Right cardiac atrium (tissue), 5 donors: ENCODE measurements at regions not wholly inside any gene's neighbourhood (a gene's known extent, or its start where the extent isn't known, plus 50 kb on each side); places are given as distances from the start of the nearest gene placed in this dataset.
"Not testable (repeated sequence)": the region's sequence is repeated elsewhere in the genome, so short reads cannot be mapped to it uniquely, and the experiment has no call there.

Experiments
- ATAC-seq, 2 donors: fragments of 200-7000 bp; cut with Tn5 transposase; one replicate each; pipeline versions ENCODE4 v1.8.0 to v1.9.1; 2020; ENCODE audit warnings: moderate library complexity in 2 of 2, mild to moderate bottlenecking in 1 of 2
- DNase-seq, 3 donors: peaks; one replicate each; pipeline ENCODE4 v3.0.0-alpha.2; 2020
- H3K27ac ChIP-seq: one replicate; pipeline ENCODE4 v1.5.1; 2013; ENCODE audit warnings: mild to moderate bottlenecking, low read length, control low read depth, moderate library complexity
- H3K27me3 ChIP-seq: one replicate; pipeline ENCODE4 v1.6.1; 2013; ENCODE audit not compliant: control insufficient read depth, insufficient read depth
- H3K4me1 ChIP-seq: one replicate; pipeline ENCODE4 v1.6.1; 2013; ENCODE audit warnings: low read length; ENCODE audit not compliant: control insufficient read depth, insufficient read depth
- H3K4me3 ChIP-seq: one replicate; pipeline ENCODE4 v1.5.1; 2013; ENCODE audit warnings: low read length, control low read depth
- H3K9me3 ChIP-seq: one replicate; pipeline ENCODE4 v1.6.1; 2013; ENCODE audit warnings: low read length; ENCODE audit not compliant: control insufficient read depth
- WGBS: extraction: QIAGEN DNeasy Blood & Tissue Kit; methylation state at CpG from one replicate; pipeline ENCODE4 v1.1.7; 2013; 5-methylcytosine and 5-hydroxymethylcytosine counted together
- intact Hi-C, 4 donors: fragments of 100-400 bp; cut with DNase I; formaldehyde crosslinking; loops; one replicate each; pipeline versions ENCODE4 v1.11.0 to v1.14.0; 2022 to 2023
- donor health status: healthy with polysubstance abuse.
- donor health status: DM: no; HTN: yes; CAD: no.
- donor health status: DM: no; HTN: no; CAD: no.
- donor health status: DM: no; HTN: yes; CAD: no; lungs with severe emphysema.
- donor health status: DM: yes; HTN: yes; CAD: no.

GRCh38 chr13:24931450-24932251, 164.3 kb upstream of the PABPC3 start:
- DNase-seq (no peak), ATAC-seq (no peak)
- no peak overlapping the region for H3K4me3 ChIP-seq
- H3K4me1 ChIP-seq, result no peaks in the 10 kb centered on the region
- no peaks in the 10 kb centered on the region for H3K9me3 ChIP-seq
- intact Hi-C loops, result no loop called here
- WGBS, result 24% methylated on average over 31 of the region's 31 CpGs
- H3K27me3 ChIP-seq, result no peaks in the 10 kb centered on the region
- no peak overlapping the region for H3K27ac ChIP-seq

DNA sequence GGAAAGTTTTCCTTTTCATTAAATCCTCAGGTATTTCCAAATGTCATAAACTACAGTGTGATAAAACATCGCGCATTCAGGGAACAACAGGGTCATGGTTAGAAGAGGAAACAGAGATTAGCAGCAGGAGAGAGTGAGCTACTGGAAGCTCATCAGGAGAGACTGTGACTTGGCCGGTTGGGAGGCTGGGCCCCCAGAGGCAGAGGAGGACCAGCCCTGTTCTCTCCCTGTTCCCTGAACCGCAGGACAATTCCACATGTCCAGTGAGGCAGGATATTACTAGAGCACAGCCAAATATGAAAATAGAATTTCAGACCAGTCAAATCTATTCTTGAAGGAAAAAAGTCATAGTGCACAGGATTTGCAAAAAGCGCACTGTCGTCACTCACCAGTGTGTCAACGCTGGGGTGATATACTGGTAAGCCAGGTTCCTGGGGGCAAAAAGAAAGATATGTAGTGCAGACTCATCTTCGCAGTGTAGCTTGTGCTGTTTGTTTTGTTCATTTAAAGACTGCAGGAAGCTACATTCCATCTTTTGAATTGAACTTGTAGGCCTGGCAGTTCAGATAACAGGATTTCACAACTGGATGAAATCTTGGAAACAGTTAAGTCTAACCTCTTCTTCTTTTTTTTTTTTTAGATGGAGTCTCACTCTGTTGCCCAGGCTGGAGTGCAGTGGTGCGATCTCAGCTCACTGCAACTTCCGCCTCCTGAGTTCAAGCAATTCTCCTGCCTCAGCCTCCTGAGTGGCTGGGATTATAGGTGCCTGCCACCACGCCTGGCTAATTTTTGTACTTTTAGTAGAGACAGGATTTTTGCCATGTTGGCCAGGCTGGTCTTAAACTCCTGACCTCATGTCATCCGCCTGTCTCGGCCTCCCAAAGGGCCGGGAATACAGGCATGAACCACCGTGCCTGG, 162.6 kb upstream of the PABPC3 start:
- H3K4me3 ChIP-seq, DNase-seq, H3K4me1 ChIP-seq, H3K9me3 ChIP-seq, intact Hi-C loops, H3K27ac ChIP-seq, H3K27me3 ChIP-seq: not testable (repeated sequence)
- 66% methylated on average over 15 of the region's 15 CpGs for WGBS
- ATAC-seq, result peak; percentile 23 to 71

- H3K27ac ChIP-seq, H3K27me3 ChIP-seq, intact Hi-C loops, H3K4me1 ChIP-seq, H3K9me3 ChIP-seq, H3K4me3 ChIP-seq: not testable (repeated sequence)
- WGBS, result 67% methylated on average over 4 of the region's 4 CpGs
- peak in 1 of 2 donors; percentile 59 for ATAC-seq
- DNase-seq, result peak in 1 of 3 donors; percentile 44
These were observed 161.9 kb upstream of the PABPC3 start for GRCh38 chr13:24934024-24934385.

DNA sequence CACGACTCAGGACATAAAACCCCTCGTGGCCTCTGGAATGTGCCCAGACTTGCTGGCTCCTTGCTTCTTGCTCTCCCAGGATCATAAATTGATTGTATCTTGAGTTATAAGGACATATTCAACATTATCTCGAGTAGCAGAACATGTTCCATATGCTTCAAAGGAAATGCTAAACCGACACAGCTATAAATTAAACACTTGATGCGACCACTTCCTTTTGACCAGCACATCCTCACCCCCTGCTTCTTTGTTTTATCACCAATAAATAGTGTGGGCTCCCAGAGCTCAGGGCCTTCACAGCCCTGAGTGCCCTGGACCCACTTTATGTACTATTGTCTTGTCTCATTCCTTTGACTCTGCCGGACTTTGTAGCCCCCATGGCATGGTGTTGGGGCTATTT, 157.0 kb upstream of the PABPC3 start:
- no peak for ATAC-seq
- intact Hi-C loops, result no loop called here
- H3K4me3 ChIP-seq, result no peak overlapping the region
- H3K27me3 ChIP-seq, result no peaks in the 10 kb centered on the region
- no peak overlapping the region for H3K27ac ChIP-seq
- 64% methylated on average over 6 of the region's 6 CpGs for WGBS
- H3K9me3 ChIP-seq, result no peaks in the 10 kb centered on the region
- no peak for DNase-seq
- peaks cover under 1% of the 10 kb centered on the region for H3K4me1 ChIP-seq

DNA sequence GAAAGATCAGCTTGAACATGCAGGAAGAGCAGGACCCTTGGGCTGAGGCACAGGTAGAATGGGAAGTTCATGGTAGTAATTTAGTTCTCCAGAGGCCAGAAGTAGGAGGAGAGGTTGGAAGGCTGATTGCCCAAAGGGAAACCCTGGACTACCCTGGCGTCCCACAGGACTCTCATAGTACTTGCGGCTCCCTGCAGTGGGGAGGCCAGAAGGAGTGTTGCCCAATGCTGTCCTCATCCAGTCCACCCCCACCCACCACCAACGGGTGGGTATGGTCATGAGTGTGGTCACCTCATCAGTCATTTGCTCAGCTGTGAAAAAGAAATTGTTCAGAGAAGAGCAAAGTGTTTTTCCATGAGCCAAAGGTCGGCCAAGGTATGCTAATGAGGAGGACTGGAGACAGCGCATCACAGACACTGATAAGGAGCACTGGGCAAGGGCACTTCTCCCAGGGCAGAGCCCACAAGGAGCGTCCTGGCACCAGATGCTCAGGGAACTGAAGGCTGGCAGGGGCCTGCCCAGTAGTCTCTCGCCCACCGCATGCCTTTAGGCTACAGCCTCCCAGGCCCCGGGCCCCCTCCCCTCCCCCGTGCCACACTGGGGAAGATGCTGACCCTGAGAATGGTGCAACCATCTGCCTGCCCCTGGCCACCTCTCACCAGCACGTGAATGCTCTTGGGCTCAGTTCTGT, 154.8 kb upstream of the PABPC3 start:
- H3K27me3 ChIP-seq, H3K4me3 ChIP-seq, intact Hi-C loops, H3K9me3 ChIP-seq, H3K4me1 ChIP-seq: not testable (repeated sequence)
- peak overlapping the region; percentile 71 for H3K27ac ChIP-seq
- DNase-seq, result peak; percentile 27 to 66 (median 51)
- peak; percentile 76 to 90 for ATAC-seq
- 55% methylated on average over 11 of the region's 11 CpGs for WGBS

GRCh38 chr13:24943136-24943535, 152.8 kb upstream of the PABPC3 start:
- intact Hi-C loops, result no loop called here
- ATAC-seq (no peak), DNase-seq (no peak)
- Histone ChIP-seq H3K4me3 (no peak overlapping the region), H3K27me3 (no peaks in the 10 kb centered on the region), H3K27ac (no peak overlapping the region), H3K9me3 (no peaks in the 10 kb centered on the region), H3K4me1 (peaks cover 1% of the 10 kb centered on the region)
- WGBS, result 80% methylated on average over 6 of the region's 6 CpGs

DNA sequence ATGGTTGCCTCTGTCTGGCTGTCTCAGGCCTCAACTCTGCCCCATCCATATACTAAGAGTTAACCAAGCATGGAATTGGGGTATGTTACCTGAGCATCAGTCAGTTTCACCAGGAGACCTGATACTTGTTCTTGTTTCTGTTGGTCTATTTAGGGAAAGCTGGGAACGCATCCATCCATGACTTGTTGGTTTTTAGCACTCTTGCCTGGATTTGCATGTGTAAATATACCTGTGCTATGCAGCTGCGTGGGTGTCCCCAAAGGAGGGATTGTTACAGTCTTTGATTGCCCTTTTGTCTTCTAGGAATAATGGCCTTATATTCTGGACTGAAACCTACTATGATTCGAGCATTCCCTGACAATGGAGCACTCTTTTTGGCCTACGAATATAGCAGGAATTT, 151.9 kb upstream of the PABPC3 start:
- ATAC-seq, intact Hi-C loops, H3K4me3 ChIP-seq, DNase-seq, H3K9me3 ChIP-seq, H3K27me3 ChIP-seq, H3K4me1 ChIP-seq, H3K27ac ChIP-seq: not testable (repeated sequence)
- WGBS, result 73% methylated on average over 4 of the region's 4 CpGs

GRCh38 chr13:24948977-24949376, 147.0 kb upstream of the PABPC3 start:
- H3K27me3 ChIP-seq, H3K4me3 ChIP-seq, H3K9me3 ChIP-seq, H3K4me1 ChIP-seq, intact Hi-C loops, H3K27ac ChIP-seq, DNase-seq, ATAC-seq: not testable (repeated sequence)
- 92% methylated on average over 2 of the region's 2 CpGs for WGBS

- ATAC-seq, DNase-seq, H3K4me3 ChIP-seq, H3K27me3 ChIP-seq, H3K4me1 ChIP-seq, H3K9me3 ChIP-seq, intact Hi-C loops, H3K27ac ChIP-seq: not testable (repeated sequence)
These were observed 145.3 kb upstream of the PABPC3 start for GRCh38 chr13:24950611-24951010.

GRCh38 chr13:24967970-24968369, 128.0 kb upstream of the PABPC3 start:
- not testable (repeated sequence) for H3K27ac ChIP-seq, ATAC-seq, H3K4me1 ChIP-seq, H3K27me3 ChIP-seq, DNase-seq, H3K9me3 ChIP-seq
- WGBS, result 6% methylated on average over 5 of the region's 5 CpGs
- H3K4me3 ChIP-seq, result peak overlapping the region; percentile 47
- intact Hi-C loops, result loop anchor here in 1 of 4 donors (10.0 kb wide), 1 partner anchor 283 kb away; the partner anchor contains the start of gene ATP12A

DNA sequence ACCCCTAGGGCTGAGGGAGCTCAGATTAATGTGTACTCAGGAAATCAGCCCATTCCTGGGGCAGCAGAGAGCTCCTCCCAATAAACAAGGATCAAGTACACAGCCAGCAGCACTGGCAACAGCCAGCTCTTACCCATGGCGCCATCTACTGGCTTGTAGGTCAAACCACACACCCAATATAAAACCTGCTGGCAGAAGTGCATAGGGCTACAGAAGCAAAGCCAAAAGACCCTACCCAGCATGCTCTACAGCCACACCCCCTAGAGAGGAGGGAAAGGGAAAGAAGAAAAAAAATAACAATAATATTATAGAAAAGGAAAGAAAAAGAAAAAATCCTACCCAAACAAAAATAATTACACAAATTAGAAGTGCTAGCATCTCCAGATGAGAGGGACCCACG, 127.5 kb upstream of the PABPC3 start:
- H3K27me3 ChIP-seq, ATAC-seq, H3K9me3 ChIP-seq, H3K4me1 ChIP-seq, DNase-seq, H3K27ac ChIP-seq: not testable (repeated sequence)
- 37% methylated on average over 2 of the region's 2 CpGs for WGBS
- intact Hi-C loops, result loop anchor here in 1 of 4 donors (10.0 kb wide), 1 partner anchor 284 kb away; the partner anchor contains the start of gene ATP12A
- H3K4me3 ChIP-seq, result peak overlapping the region; percentile 47
